MM.1S (cell line): ENCODE measurements at regions not wholly inside any gene's neighbourhood (a gene's known extent, or its start where the extent isn't known, plus 50 kb on each side); places are given as distances from the start of the nearest gene placed in this dataset.

Experiments
- DNase-seq: peaks from one replicate; pipeline ENCODE4 v3.0.0-alpha.2; 2015
- H2AFZ ChIP-seq: fragments of 300-600 bp; sonication (generic); 2 replicates; pipeline ENCODE4 v1.6.0; 2016; ENCODE audit warnings: antibody characterized with exemption, low read length
- H3F3A ChIP-seq: fragments of 300-600 bp; sonication (generic); 2 replicates; pipeline ENCODE4 v1.6.1; 2016; ENCODE audit warnings: mild to moderate bottlenecking, antibody characterized with exemption, low read length, moderate library complexity, mixed read lengths; ENCODE audit not compliant: insufficient read depth
- H3K27ac ChIP-seq: fragments of 300-600 bp; sonication (generic); 2 replicates; pipeline ENCODE4 v1.5.1; 2016; ENCODE audit warnings: mild to moderate bottlenecking, low read length
- H3K27me3 ChIP-seq: fragments of 300-600 bp; sonication (generic); replicated peaks from 2 replicates; pipeline ENCODE4 v1.6.0; 2016; ENCODE audit warnings: low read length; ENCODE audit not compliant: insufficient read depth
- H3K36me3 ChIP-seq: fragments of 300-600 bp; sonication (generic); replicated peaks from 2 replicates; pipeline ENCODE4 v1.6.1; 2016; ENCODE audit warnings: mild to moderate bottlenecking, low read length, mixed read lengths; ENCODE audit not compliant: insufficient read depth
- H3K4me1 ChIP-seq: fragments of 300-600 bp; sonication (generic); 2 replicates; pipeline ENCODE4 v1.6.1; 2016; ENCODE audit warnings: low read length, mixed read lengths
- H3K4me2 ChIP-seq: fragments of 300-600 bp; sonication (generic); 2 replicates; pipeline ENCODE4 v1.6.0; 2016; ENCODE audit warnings: low read depth, low read length
- H3K4me3 ChIP-seq: fragments of 300-600 bp; sonication (generic); 2 replicates; pipeline ENCODE4 v1.5.1; 2016; ENCODE audit warnings: low read length, mixed read lengths
- H3K79me2 ChIP-seq: fragments of 300-600 bp; sonication (generic); 2 replicates; pipeline ENCODE4 v1.6.1; 2016; ENCODE audit warnings: mixed run types, low read length, mixed read lengths
- H3K9ac ChIP-seq: fragments of 300-600 bp; sonication (generic); 2 replicates; pipeline ENCODE4 v1.6.1; 2016; ENCODE audit warnings: low read length, mixed read lengths
- H3K9me2 ChIP-seq: fragments of 300-600 bp; sonication (generic); replicated peaks from 2 replicates; pipeline ENCODE4 v1.6.1; 2016; ENCODE audit warnings: mild to moderate bottlenecking, low read length, mixed read lengths; ENCODE audit not compliant: insufficient read depth
- H3K9me3 ChIP-seq: fragments of 300-600 bp; sonication (generic); replicated peaks from 2 replicates; pipeline ENCODE4 v1.6.1; 2016; ENCODE audit warnings: mild to moderate bottlenecking, low read length, mixed read lengths; ENCODE audit not compliant: insufficient read depth
- H4K20me1 ChIP-seq: fragments of 300-600 bp; sonication (generic); 2 replicates; pipeline ENCODE4 v1.6.1; 2016; ENCODE audit warnings: mild to moderate bottlenecking, low read length, moderate library complexity, mixed read lengths; ENCODE audit not compliant: insufficient read depth
- CTCF ChIP-seq: fragments of 300-600 bp; sonication (generic); IDR thresholded peaks from 2 replicates; pipeline ENCODE4 v1.5.1; 2016; ENCODE audit warnings: antibody characterized with exemption, low read length, mixed read lengths
- EZH2 ChIP-seq: fragments of 300-600 bp; sonication (generic); optimal IDR thresholded peaks from 2 replicates; pipeline ENCODE3; 2017; ENCODE audit warnings: low read depth, mild to moderate bottlenecking, antibody characterized with exemption, low read length, mixed read lengths
- EZH2phosphoT487 ChIP-seq: fragments of 300-600 bp; sonication (generic); IDR thresholded peaks from 2 replicates; pipeline ENCODE4 v1.6.1; 2018; ENCODE audit warnings: antibody characterized with exemption, low read length

DNA sequence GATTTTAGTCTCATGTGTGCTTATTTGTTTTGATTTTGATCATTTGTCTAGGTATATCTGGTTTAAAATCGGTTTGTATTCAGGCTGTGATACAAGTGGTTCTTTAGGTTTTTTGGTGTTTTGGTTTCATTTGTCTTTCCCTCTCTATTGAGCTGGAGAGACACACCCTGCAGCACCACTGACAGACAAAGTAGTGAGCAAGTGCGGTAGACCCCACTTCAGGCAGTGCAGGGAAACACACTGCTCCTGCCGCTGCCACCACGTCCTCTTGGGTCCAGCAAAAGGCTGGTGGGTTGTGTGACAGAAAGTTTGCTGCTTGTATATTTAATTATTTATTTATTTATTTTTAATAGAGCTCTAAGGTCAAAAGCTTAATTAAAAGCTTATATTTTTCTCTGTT, 801.0 kb downstream of the NR2F1-AS1 start:
- H3K9me2 ChIP-seq, result no peaks in the 10 kb centered on the region
- H4K20me1 ChIP-seq, result no peaks in the 10 kb centered on the region
- DNase-seq, result no peak
- no peak overlapping the region for H3K4me3 ChIP-seq
- H3K79me2 ChIP-seq, result no peaks in the 10 kb centered on the region
- H3K27ac ChIP-seq, result no peak overlapping the region
- H3F3A ChIP-seq, result no peaks in the 10 kb centered on the region
- no peaks in the 10 kb centered on the region for H3K27me3 ChIP-seq
- no peak overlapping the region for H3K4me2 ChIP-seq
- no peaks in the 10 kb centered on the region for H3K36me3 ChIP-seq
- no peak for TF ChIP-seq CTCF
- no peak for TF ChIP-seq EZH2phosphoT487
- no peak for TF ChIP-seq EZH2
- no peaks in the 10 kb centered on the region for H3K4me1 ChIP-seq
- no peak overlapping the region for H3K9ac ChIP-seq
- no peak overlapping the region for H2AFZ ChIP-seq
- H3K9me3 ChIP-seq, result no peaks in the 10 kb centered on the region

DNA sequence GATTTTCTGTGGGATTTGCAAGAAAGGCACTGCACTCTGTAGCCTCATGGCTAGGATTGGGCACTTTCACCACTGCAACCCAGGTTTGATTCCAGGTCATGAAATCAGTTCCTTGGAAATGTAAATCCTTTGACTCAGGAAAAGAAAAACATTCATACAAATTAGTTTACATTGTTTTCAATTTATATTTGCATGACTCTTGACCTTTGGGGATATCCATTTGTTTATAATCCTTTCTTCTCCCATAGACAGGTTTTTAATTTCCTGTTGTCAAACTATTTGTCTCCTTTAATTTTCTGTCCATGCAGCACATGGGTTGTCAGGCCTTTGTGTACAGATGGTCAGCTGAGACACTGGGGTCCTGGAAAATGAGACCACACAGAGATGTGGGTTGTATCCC, 801.5 kb downstream of the NR2F1-AS1 start:
- DNase-seq, result no peak
- H4K20me1 ChIP-seq, result no peaks in the 10 kb centered on the region
- no peak for TF ChIP-seq EZH2phosphoT487
- no peak for TF ChIP-seq EZH2
- TF ChIP-seq CTCF, result no peak

GRCh38 chr5:92778261-92778660, 802.8 kb downstream of the NR2F1-AS1 start:
- no peaks in the 10 kb centered on the region for H3K79me2 ChIP-seq
- H3K9ac ChIP-seq, result no peak overlapping the region
- H3K4me3 ChIP-seq, result no peak overlapping the region
- no peaks in the 10 kb centered on the region for H3K36me3 ChIP-seq
- no peak overlapping the region for H3K4me2 ChIP-seq
- no peak for DNase-seq
- no peaks in the 10 kb centered on the region for H3K9me2 ChIP-seq
- no peaks in the 10 kb centered on the region for H3K4me1 ChIP-seq
- no peaks in the 10 kb centered on the region for H4K20me1 ChIP-seq
- H3K27me3 ChIP-seq, result no peaks in the 10 kb centered on the region
- H3K9me3 ChIP-seq, result no peaks in the 10 kb centered on the region
- H2AFZ ChIP-seq, result no peak overlapping the region
- TF ChIP-seq EZH2phosphoT487 (no peak), CTCF (no peak), EZH2 (no peak)
- H3F3A ChIP-seq, result no peaks in the 10 kb centered on the region
- no peak overlapping the region for H3K27ac ChIP-seq

More for the DNA sequence above, 801.5 kb downstream of the NR2F1-AS1 start:
- Histone ChIP-seq H3K27ac (no peak overlapping the region), H3F3A (no peaks in the 10 kb centered on the region), H3K4me1 (no peaks in the 10 kb centered on the region), H3K9me2 (no peaks in the 10 kb centered on the region), H3K27me3 (no peaks in the 10 kb centered on the region), H2AFZ (no peak overlapping the region), H3K9me3 (no peaks in the 10 kb centered on the region), H3K79me2 (no peaks in the 10 kb centered on the region), H3K4me3 (no peak overlapping the region), H3K4me2 (no peak overlapping the region), H3K36me3 (no peaks in the 10 kb centered on the region), H3K9ac (no peak overlapping the region)
